Neuronal stem cell (in vitro differentiated cells): ENCODE measurements at regions not wholly inside any gene's neighbourhood (a gene's known extent, or its start where the extent isn't known, plus 50 kb on each side); places are given as distances from the start of the nearest gene placed in this dataset.

Source experiments
- DNase-seq: peaks from one replicate; pipeline ENCODE4 v3.0.0-alpha.2; 2013; ENCODE audit warnings: low spot score
- H2AFZ ChIP-seq: one replicate; pipeline ENCODE4 v1.6.1; 2013; ENCODE audit warnings: mild to moderate bottlenecking, low read length, inconsistent platforms
- H2AK5ac ChIP-seq: 2 replicates; pipeline ENCODE4 v1.6.1; 2013; ENCODE audit warnings: low read depth, mild to moderate bottlenecking, inconsistent platforms, low read length, moderate library complexity, mixed read lengths
- H2BK120ac ChIP-seq: 2 replicates; pipeline ENCODE4 v1.6.1; 2013; ENCODE audit warnings: low read depth, mild to moderate bottlenecking, inconsistent platforms, low read length, moderate library complexity, mixed read lengths
- H2BK12ac ChIP-seq: one replicate; pipeline ENCODE4 v1.6.1; 2013; ENCODE audit warnings: low read length, inconsistent platforms
- H2BK15ac ChIP-seq: 2 replicates; pipeline ENCODE4 v1.6.1; 2013; ENCODE audit warnings: mild to moderate bottlenecking, low read length, inconsistent platforms, mixed read lengths
- H2BK5ac ChIP-seq: one replicate; pipeline ENCODE4 v1.6.1; 2013; ENCODE audit warnings: inconsistent platforms, mild to moderate bottlenecking, low read length, moderate library complexity
- H3K14ac ChIP-seq: one replicate; pipeline ENCODE4 v1.6.1; 2013; ENCODE audit warnings: low read length, inconsistent platforms
- H3K18ac ChIP-seq: 2 replicates; pipeline ENCODE4 v1.6.1; 2013; ENCODE audit warnings: low read length, inconsistent platforms
- H3K23ac ChIP-seq: 2 replicates; pipeline ENCODE4 v1.6.1; 2013; ENCODE audit warnings: low read depth, mild to moderate bottlenecking, mixed read lengths, low read length, inconsistent platforms; ENCODE audit not compliant: poor library complexity
- H3K27ac ChIP-seq: replicated peaks from 3 replicates; pipeline ENCODE4 v1.5.1; 2013; ENCODE audit warnings: low read length, inconsistent platforms
- H3K27me3 ChIP-seq, 3 experiments: 2 replicates each; pipeline ENCODE4 v1.6.1; 2013; ENCODE audit warnings: low read length in 3 of 3, mild to moderate bottlenecking in 2 of 3, inconsistent platforms in 1 of 3, low read depth in 1 of 3, mixed read lengths in 1 of 3, moderate library complexity in 1 of 3; ENCODE audit not compliant: control insufficient read depth in 3 of 3, insufficient read depth in 3 of 3
- H3K36me3 ChIP-seq, 2 donors: replicated peaks in 1 of 2; 2 replicates each; pipeline ENCODE4 v1.6.1; 2013; ENCODE audit warnings: low read length in 2 of 2; ENCODE audit not compliant: control insufficient read depth in 2 of 2, insufficient read depth in 2 of 2
- H3K4ac ChIP-seq: 2 replicates; pipeline ENCODE4 v1.6.1; 2013; ENCODE audit warnings: inconsistent platforms, mild to moderate bottlenecking, low read length, moderate library complexity
- H3K4me1 ChIP-seq, 2 donors: 1 replicate in 1 of 2; 2 replicates in 1 of 2; pipeline ENCODE4 v1.6.1; 2013; ENCODE audit warnings: low read length in 2 of 2, low read depth in 1 of 2; ENCODE audit not compliant: control insufficient read depth in 2 of 2, insufficient read depth in 1 of 2
- H3K4me2 ChIP-seq: one replicate; pipeline ENCODE4 v1.6.1; 2013; ENCODE audit warnings: mild to moderate bottlenecking, low read length, inconsistent platforms; ENCODE audit not compliant: insufficient read depth, poor library complexity, severe bottlenecking
- H3K4me3 ChIP-seq, 2 donors: 2 replicates each; pipeline ENCODE4 v1.5.1; 2013; ENCODE audit warnings: low read length in 2 of 2, mild to moderate bottlenecking in 2 of 2, inconsistent platforms in 1 of 2, moderate library complexity in 1 of 2
- H3K79me1 ChIP-seq: one replicate; pipeline ENCODE4 v1.6.1; 2013; ENCODE audit warnings: low read depth, mild to moderate bottlenecking, inconsistent platforms, low read length, moderate library complexity
- H3K9ac ChIP-seq: one replicate; pipeline ENCODE4 v1.6.1; 2013; ENCODE audit warnings: mild to moderate bottlenecking, low read depth, low read length, inconsistent platforms; ENCODE audit not compliant: poor library complexity
- H3K9me3 ChIP-seq, 2 donors: replicated peaks in 1 of 2; 2 replicates each; pipeline versions ENCODE3 to v1.6.1; 2013; ENCODE audit warnings: low read length in 2 of 2, mild to moderate bottlenecking in 2 of 2, inconsistent platforms in 1 of 2, low read depth in 1 of 2, mixed read lengths in 1 of 2, moderate library complexity in 1 of 2; ENCODE audit not compliant: control insufficient read depth in 2 of 2, insufficient read depth in 1 of 2
- H4K8ac ChIP-seq: one replicate; pipeline ENCODE4 v1.6.1; 2013; ENCODE audit warnings: low read depth, mild to moderate bottlenecking, inconsistent platforms, low read length, moderate library complexity
- H4K91ac ChIP-seq: one replicate; pipeline ENCODE4 v1.6.1; 2013; ENCODE audit warnings: low read length, low read depth, mild to moderate bottlenecking, inconsistent platforms; ENCODE audit not compliant: poor library complexity
- WGBS, 2 donors: extraction: QIAGEN DNeasy Blood & Tissue Kit; methylation state at CpG; one replicate each; pipeline ENCODE4 v1.1.7; 2013; ENCODE audit warnings: missing lambda C conversion rate in 2 of 2, mixed read lengths in 1 of 2; ENCODE audit not compliant: insufficient read length in 2 of 2, insufficient replicate concordance in 1 of 2; ENCODE audit errors: extremely low coverage in 2 of 2; 5-methylcytosine and 5-hydroxymethylcytosine counted together

DNA sequence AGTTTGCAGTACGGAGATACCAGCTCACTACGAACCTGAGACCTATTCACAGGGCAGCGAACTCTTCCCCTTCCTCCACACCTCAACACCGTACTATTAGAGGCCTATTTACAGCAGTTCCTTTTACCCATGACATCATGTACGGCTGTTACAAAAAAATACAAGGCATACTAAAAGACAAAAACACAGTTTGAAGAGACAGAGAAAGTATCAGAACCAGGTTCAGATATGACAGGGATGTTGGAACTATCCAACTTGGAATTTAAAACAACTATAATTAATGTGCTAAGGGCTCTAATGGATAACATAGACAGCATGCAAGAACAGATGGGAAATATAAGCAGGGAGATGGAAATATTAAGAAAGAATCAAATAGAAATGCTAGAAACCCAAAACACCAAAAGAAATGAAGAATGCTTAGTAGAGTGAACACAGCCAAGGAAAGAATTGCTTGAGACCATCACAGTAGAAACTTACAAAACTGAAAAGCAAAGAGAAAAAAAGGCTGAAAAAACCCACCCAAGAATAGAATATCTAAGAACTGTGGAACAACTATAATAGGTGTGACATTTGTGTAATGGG, 99.2 kb upstream of the ZNF521 start:
- Histone ChIP-seq H4K8ac (no peak overlapping the region), H3K27me3 (no peaks in the 10 kb centered on the region), H2BK5ac (no peak overlapping the region), H4K91ac (no peak overlapping the region), H2BK120ac (no peak overlapping the region), H3K9me3 (peaks cover 0 to 12% of the 10 kb centered on the region in 2 donors), H2BK12ac (no peak overlapping the region), H3K36me3 (no peaks in the 10 kb centered on the region), H3K4ac (no peak overlapping the region), H3K4me1 (peaks cover 2 to 22% of the 10 kb centered on the region in 2 donors), H3K4me2 (no peak overlapping the region), H3K23ac (no peak overlapping the region), H2BK15ac (no peak overlapping the region), H3K18ac (no peak overlapping the region), H2AK5ac (no peak overlapping the region), H3K4me3 (peak overlapping the region in 1 of 2 donors; percentile 56), H3K14ac (no peak overlapping the region), H2AFZ (no peak overlapping the region), H3K79me1 (no peaks in the 10 kb centered on the region), H3K27ac (no peak overlapping the region), H3K9ac (no peak overlapping the region)
- no CpG with 5 or more reads among the region's 5 CpGs for WGBS, 2 donors
- DNase-seq: no peak

DNA sequence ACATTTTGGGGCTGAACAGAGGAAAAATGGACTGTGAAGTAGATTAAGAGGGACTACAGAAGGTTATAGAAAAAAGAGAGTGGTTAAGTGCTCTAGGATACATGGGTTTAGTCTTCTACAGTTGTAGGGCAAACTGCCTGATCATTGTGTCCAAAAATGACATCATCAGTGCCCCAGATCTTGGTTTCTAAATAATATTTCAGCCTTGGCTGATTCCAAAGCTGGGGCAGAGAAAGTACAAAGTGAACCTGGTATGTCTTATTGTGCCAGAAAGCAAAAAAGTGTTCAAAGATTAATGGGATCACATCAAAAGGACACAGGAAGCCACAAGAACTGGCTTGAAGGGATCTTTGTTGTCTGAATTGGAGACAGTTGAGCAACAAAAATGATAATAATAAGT, 97.1 kb upstream of the ZNF521 start:
- H3K14ac ChIP-seq: no peak overlapping the region
- DNase-seq: no peak
- no peaks in the 10 kb centered on the region for H3K27me3 ChIP-seq
- no peak overlapping the region for H3K18ac ChIP-seq
- H2BK5ac ChIP-seq: no peak overlapping the region
- H2BK15ac ChIP-seq: no peak overlapping the region
- H3K9ac ChIP-seq: no peak overlapping the region
- H2AK5ac ChIP-seq: no peak overlapping the region
- no peak overlapping the region for H2BK120ac ChIP-seq
- H3K4me2 ChIP-seq: no peak overlapping the region
- no peak overlapping the region for H2AFZ ChIP-seq
- H3K4me3 ChIP-seq: no peak overlapping the region
- peaks cover 0 to 2% of the 10 kb centered on the region in 2 donors for H3K4me1 ChIP-seq
- H3K23ac ChIP-seq: no peak overlapping the region
- H3K4ac ChIP-seq: no peak overlapping the region
- H4K8ac ChIP-seq: no peak overlapping the region
- H3K36me3 ChIP-seq: no peaks in the 10 kb centered on the region
- H3K9me3 ChIP-seq: peaks cover 0 to 12% of the 10 kb centered on the region in 2 donors
- no peaks in the 10 kb centered on the region for H3K79me1 ChIP-seq
- H3K27ac ChIP-seq: no peak overlapping the region
- no peak overlapping the region for H4K91ac ChIP-seq
- no peak overlapping the region for H2BK12ac ChIP-seq

DNA sequence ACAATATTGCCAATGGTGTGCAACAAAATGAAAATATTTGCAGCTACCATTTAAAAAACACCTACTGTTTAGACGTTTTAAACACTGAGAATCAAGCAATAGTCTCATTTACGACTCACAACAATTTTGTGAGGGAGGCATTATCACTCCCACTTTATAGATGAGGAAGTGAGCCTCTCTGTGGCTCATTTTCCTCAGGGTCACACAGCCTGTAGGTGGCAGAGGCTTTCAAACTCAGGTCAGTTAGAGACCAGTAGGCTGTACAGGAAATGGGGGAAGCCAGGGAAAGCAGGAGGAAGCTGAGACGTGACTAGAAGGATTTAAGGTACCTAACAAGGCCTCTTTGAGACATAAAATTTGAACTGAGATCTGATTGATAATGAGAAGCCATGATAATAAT, 95.0 kb upstream of the ZNF521 start:
- no peaks in the 10 kb centered on the region for H3K79me1 ChIP-seq
- peak overlapping the region; percentile 28 for H2AFZ ChIP-seq
- H3K27ac ChIP-seq: no peak overlapping the region
- H2AK5ac ChIP-seq: no peak overlapping the region
- no peak for DNase-seq
- no peak overlapping the region for H3K4ac ChIP-seq
- H2BK5ac ChIP-seq: no peak overlapping the region
- H2BK15ac ChIP-seq: no peak overlapping the region
- no peak overlapping the region for H3K18ac ChIP-seq
- peaks cover 0 to under 1% of the 10 kb centered on the region in 2 donors for H3K4me1 ChIP-seq
- no peak overlapping the region for H3K4me2 ChIP-seq
- H4K8ac ChIP-seq: no peak overlapping the region
- H3K23ac ChIP-seq: no peak overlapping the region
- H2BK12ac ChIP-seq: no peak overlapping the region
- no peak overlapping the region for H4K91ac ChIP-seq
- H3K9ac ChIP-seq: no peak overlapping the region
- H2BK120ac ChIP-seq: no peak overlapping the region
- H3K4me3 ChIP-seq: no peak overlapping the region
- no peak overlapping the region for H3K14ac ChIP-seq
- H3K36me3 ChIP-seq: no peaks in the 10 kb centered on the region
- no peaks in the 10 kb centered on the region for H3K27me3 ChIP-seq
- WGBS, 2 donors: no CpG with 5 or more reads among the region's 3 CpGs
- H3K9me3 ChIP-seq: peaks cover 0 to 12% of the 10 kb centered on the region in 2 donors

DNA sequence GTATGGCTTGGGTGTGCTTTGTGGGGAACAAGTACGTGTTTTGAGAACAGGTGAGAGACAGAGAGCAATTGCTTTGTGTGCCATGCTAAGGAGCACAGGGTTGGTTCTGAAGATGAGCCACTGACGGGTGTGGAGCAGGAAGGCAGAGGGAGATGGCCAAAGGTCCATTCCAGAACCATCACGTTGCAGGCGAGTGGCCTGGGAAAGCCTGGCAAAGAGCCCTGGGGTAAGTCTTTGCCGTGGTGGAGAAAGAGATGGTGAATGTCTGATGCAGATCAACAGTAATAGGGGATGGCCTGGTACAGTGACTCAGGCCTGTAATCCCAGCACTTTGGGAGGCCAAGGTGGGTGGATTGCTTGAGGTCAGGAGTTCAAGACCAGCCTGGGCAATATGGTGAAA, 93.5 kb upstream of the ZNF521 start:
- Histone ChIP-seq H3K4me1 (peaks cover 0 to 2% of the 10 kb centered on the region in 2 donors), H3K14ac (no peak overlapping the region), H3K27me3 (no peaks in the 10 kb centered on the region), H2AFZ (no peak overlapping the region), H3K9ac (no peak overlapping the region), H3K4ac (no peak overlapping the region), H3K9me3 (peaks cover 0 to 9% of the 10 kb centered on the region in 2 donors), H2BK15ac (no peak overlapping the region), H2BK5ac (no peak overlapping the region), H3K27ac (no peak overlapping the region), H2AK5ac (no peak overlapping the region), H3K18ac (no peak overlapping the region), H2BK12ac (no peak overlapping the region), H2BK120ac (no peak overlapping the region), H3K4me3 (no peak overlapping the region), H4K8ac (no peak overlapping the region), H4K91ac (no peak overlapping the region), H3K23ac (no peak overlapping the region), H3K4me2 (no peak overlapping the region), H3K36me3 (no peaks in the 10 kb centered on the region), H3K79me1 (no peaks in the 10 kb centered on the region)
- no peak for DNase-seq
- no CpG with 5 or more reads among the region's 5 CpGs for WGBS, 2 donors
